IPS-NIHi7 (cell line): ENCODE measurements at regions not wholly inside any gene's neighbourhood (a gene's known extent, or its start where the extent isn't known, plus 50 kb on each side); places are given as distances from the start of the nearest gene placed in this dataset.
"Not testable (repeated sequence)": the region's sequence is repeated elsewhere in the genome, so short reads cannot be mapped to it uniquely, and the experiment has no call there.

Source experiments
- DNase-seq: peaks from one replicate; pipeline ENCODE4 v3.0.0; 2012; ENCODE audit warnings: mixed read lengths; ENCODE audit errors: extremely low spot score

DNA sequence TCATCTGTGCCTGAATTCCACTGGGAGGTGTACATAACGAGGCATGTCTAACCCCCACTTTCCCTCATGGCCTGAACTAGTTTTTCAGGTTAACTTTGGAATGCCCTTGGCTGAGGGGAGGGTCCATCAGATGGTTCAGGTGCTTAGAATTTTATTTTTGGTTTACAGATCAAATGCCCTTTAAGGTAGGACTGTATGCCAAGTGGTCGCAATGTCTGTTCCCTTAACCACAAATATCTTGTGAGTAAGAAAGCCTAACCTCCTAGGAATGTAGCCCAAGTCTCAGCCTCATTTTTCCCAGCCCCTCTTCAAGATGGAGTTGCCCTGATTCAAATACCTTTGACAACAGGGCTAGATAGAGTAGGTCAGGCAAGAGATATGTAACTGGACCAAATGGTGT lies 78.4 kb downstream of the RNASET2 start:
- DNase-seq = no peak

DNA sequence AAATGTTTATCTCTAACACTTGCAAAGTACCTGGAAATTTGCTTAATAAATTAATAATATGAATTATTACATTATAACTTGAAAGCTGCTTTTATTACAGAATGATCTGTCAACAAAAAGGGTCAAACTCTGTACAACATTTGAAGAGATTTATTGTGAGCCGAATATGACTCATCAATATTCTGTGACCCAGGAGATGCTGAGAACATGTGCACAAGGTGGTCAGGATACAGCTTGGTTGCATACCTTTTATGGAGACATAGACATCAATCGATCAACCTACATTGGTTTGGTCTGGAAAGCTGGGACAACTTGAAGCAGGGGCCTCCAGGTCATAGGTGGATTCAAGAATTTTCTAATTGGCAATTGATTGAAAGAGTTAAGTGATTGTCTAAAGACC lies 79.0 kb downstream of the RNASET2 start:
- DNase-seq = no peak

DNA sequence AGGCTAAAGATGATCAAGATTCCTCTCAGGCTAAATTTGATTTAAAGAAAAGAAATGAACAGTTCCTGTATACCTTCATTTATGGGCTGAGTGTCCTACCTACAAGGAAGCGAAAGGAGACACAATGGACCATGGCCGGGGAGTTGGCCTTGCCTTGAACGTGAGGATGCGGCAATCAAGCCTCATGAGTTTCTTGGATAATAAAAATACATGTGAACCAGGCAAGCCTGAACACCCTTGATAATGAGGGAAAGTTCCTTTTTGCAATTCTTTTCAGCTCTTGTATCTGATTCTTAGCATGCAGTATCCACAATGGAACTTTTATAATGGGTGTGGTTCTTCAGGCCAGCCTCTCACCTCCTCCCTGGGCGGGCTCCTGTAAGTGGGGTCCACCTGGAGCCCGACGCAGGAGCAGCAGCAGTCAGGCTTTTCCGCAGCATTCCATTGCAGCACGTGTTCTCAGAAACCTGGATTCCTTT lies 83.8 kb downstream of the RNASET2 start:
- DNase-seq = peak; percentile 33

GRCh38 chr6:166870602-166871208 lies 85.6 kb downstream of the RNASET2 start:
- DNase-seq = no peak

DNA sequence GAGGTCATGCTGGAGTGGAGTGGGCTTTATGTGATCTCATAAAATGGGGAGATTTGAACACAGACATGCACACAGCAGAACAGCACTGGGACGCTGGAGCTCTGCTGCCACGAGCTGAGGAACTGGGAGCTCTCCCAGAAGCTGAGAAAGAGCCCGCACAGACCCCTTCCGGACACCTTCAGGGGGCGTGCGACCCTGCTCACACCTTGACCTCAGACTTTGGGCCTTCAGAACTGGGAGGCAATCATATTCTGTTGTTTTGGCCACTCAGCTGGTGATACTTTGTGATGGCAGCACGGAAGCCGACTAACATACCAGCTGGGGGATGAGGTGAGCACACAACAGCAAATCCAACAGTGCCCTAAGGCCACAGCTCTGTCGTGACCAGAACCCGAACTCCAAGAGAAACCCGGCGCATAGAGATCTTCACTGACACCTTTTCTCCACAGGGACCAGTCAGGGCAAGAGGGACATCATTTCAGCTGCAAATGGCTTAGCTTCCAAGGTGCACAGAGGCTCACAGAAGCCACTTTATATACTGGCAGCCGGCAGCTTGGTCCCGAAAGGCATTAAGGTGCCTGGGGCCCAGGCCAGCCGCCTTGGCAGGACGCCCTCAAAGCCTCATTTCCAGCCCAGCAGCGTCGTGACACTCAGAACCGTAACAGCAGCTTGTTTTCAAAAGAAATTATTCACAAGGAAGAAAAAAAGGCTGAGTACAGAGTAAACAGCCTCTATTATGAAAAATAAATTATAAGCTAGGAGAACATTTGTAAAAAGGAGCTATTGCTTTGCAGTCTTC lies 89.3 kb downstream of the RNASET2 start:
- no peak for DNase-seq

GRCh38 chr6:166864333-166864732 lies 92.0 kb downstream of the RNASET2 start:
- DNase-seq = no peak

DNA sequence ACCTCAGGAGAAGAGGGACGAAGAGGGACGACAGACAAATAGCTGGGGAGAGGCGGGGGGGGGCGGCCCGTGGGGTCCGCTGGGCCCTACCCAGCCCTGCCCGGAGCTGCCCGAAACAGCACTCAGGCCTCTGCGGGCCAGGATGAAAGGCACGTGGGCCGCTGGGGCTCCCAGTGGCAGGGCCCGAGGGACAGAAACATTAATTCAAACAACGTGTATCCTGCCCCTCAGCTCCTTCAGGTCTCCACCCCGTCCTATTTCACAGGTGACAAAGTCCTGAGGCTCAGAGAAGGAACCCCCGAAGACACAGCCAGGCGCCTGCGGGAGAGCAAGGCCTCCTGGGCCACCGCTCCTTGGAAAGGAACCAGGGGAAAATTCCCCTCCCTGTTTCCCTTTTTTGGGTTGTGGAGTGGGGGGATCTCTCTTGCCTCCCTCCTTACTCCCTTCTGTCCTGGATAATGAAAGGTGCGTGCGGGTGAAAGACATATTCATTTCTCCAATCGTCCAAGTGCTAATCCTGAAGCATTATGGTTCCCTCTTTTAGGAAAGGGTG lies 93.3 kb downstream of the RNASET2 start:
- no peak for DNase-seq

DNA sequence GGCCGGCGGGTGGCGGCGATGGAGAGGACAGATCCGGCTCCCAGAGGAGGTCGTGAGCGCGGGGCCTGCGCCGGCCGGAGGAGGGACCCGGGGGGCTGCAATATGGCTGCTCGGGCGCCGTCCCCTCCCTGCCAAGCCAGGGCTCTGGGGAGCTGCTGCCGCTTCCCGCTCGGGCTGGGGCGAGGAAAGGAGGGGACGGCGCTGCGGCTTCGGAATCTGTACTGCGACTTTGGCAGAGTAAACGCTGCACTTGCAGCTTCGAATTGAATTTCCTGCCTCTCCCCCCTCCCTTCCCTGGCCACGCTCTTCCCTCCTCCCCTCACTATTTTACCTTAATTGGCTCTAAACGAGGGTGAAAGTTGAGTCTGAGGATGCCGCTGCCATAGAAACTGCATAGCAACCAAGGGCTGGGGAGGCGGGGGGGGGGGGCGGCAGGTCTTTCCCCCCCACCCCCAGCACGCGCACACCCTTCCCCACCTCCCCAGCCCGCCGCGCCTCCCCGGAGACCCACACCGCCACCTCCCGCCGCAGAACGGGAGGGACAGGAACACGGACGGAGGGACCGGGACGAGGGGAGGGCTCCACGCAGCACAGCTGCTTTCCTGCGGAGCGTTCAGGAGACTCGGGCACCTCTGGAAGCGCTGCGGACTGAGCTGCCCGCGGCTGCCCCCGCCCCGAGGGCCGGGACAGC lies 93.9 kb downstream of the RNASET2 start:
- peak; percentile 75 for DNase-seq

- DNase-seq = no peak
Observed at GRCh38 chr6:166861961-166862286, 94.4 kb downstream of the RNASET2 start.

GRCh38 chr6:166861304-166861703 lies 95.0 kb downstream of the RNASET2 start:
- DNase-seq = no peak

DNA sequence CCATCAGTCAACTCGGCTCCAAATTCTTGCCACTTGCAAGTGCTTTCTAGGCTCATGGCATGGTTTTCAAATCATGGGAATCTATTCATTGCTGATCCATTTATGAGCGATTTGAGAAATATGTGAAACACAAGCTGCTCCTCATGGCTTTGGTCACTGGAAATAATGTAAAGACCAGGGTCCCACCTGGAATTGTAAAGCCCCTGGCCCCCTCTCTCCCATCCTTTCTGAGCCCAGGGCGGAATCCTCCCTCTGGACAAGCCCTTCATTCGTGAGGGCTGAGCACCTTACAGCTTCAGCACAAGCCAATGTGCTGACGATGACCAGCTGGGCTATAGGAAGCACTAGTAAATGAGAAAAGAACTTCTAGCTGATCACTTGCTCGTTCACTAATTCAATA lies 96.0 kb downstream of the RNASET2 start:
- DNase-seq = no peak

DNA sequence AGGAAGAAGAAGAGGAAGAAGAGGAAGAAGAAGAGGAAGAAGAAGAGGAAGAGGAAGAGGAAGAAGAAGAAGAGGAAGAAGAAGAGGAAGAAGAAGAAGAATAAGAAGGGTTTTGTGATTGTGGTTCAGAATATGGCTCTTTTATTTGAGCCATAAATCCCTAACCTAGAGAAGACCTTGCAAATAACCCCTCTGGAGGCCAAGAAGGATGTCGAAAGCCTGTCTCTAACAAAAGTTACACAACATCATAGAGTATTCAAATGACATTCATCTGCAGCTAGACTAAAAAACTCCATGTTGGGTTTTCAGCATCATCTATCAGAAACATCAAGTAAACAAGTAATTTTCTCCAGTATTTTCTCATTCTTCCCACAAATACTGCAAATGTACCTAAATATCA lies 100.9 kb downstream of the RNASET2 start:
- DNase-seq = no peak

- DNase-seq = peak; percentile 38
Observed at GRCh38 chr6:166853371-166854325, 102.7 kb downstream of the RNASET2 start.

- no peak for DNase-seq
Observed at GRCh38 chr6:166852451-166852975, 103.8 kb downstream of the RNASET2 start.

- no peak for DNase-seq
Observed at GRCh38 chr6:166851911-166852310, 104.4 kb downstream of the RNASET2 start.

DNA sequence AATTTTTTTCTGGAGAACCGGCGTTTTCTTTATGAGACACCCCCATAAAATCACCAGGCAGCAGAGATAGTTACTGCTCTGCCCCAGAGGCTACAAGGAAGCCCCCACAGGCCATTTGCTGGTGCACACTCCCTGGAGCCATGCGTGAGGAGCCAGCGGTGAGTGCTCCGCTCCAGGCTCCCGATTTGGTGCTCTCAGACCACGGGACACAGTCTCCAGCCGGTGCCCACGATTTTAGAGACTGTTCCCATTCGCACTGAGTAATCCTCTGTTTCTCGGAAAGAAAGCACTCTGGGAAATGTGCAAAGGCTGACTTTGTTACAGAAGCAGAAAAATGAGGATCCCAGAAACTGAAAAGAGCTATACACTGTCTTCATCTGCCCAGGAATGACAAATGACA lies 104.9 kb downstream of the RNASET2 start:
- DNase-seq = no peak

DNA sequence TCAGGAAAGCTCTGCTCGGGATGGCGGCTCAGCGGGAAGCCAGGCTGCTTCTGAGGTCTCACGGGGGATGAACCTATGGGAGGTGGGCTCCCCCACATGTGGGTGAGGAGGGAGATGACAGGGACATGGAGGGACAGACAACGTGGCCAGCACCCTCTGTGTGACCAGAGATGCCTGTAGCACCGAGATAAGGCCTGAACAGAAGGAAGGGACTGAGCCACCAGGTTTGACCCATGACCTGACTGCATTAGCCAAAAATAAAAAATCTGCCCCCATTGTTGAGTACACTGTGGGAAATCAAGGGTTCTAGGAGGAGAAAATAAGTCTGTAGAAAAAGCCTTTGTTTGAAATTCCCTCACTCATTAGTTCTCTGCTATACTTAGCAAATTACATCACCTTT lies 105.7 kb downstream of the RNASET2 start:
- no peak for DNase-seq

DNA sequence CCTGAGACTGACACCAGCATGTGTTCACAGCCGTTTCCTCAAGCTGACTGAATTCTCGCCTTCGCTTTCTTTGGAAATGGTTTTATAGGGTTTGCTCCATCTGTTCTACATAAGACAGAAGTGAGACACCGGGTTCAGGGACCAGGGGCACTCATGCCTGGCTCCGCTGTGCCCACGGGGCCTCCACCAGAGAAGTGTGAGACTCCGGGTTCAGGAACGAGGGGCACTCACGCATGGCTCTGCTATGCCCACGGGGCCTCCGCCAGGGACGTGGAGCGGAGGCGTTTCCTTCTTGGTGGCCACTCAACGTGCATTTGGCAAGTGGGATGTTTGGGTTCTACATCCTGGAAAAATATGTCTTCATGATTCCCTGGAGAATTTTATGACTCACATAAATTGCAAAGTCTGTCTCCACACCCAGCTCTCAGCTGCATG lies 106.6 kb downstream of the RNASET2 start:
- no peak for DNase-seq

DNA sequence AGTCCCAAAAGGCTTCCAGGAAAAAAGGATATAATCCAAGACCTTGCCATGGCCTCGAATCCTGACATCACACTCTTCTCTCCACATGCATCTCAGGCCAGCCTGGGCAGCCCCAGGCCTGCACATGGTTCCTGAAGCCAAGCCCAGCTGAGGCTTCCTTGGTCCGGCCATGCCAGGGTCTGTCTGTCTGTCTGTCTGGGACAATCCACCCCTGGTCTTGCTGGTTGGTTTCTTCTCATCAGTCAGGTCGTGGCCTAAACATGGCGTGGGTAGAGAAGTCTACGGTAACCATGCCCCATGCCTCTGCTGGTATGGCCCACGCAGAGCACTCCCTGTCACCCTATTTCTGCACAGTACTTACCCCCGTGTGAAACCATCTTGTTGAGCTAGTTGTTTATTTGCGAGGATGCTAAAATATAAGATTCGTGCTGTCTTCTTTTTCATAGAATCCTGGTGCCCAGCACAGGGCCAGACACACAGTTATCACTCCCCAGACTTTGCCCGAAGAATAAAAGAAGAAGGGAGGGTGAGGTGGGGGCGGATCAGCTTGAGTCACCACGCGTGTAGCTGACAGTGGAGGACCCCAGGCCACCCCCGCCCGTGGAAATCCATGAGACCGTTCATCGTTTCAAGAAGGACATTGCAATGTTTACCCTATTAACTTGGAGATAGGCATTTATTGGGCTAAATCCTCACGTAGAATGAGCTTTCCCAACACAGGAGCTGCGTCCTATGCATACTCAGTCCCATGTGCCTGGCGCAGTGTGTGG lies 107.2 kb downstream of the RNASET2 start:
- no peak for DNase-seq

DNA sequence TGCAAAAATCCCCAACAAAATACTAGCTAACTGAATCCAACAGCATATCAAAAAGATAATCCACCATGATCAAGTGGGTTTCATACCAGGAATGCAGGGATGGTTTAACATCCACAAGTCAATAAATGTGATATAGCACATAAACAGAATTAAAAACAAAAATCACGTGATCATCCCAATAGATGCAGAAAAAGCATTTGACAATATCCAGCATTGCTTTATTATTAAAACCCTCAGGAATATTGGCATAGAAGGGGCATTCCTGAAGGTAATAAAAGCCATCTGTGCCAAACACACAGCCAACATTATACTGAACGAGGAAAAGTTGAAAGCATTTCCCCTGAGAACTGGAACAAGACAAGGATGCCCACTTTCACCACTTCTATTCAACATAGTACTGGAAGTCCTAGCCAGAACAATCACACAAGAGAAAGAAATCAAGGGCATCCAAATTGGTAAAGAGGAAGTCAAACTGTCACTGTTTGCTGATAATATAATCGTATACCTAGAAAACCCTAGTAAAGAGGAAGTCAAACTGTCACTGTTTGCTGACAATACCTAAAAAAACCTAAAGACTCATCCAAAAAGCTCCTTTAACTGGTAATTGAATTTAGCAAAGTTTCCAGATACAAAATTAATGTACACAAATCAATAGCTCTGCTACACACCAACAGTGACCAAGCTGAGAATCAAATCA lies 109.8 kb downstream of the RNASET2 start:
- DNase-seq = not testable (repeated sequence)
